ENCODE measurements at regions not wholly inside any gene's neighbourhood (a gene's known extent, or its start where the extent isn't known, plus 50 kb on each side); places are given as distances from the start of the nearest gene placed in this dataset.

- no peaks in the 10 kb centered on the region for H3K9me3 Mint-ChIP-seq (ENCODE audit: low read depth)
Observed at GRCh38 chr14:66137081-66137480, 349.1 kb upstream of the CCDC196 start.

GRCh38 chr14:66139432-66139831 is 346.7 kb upstream of the CCDC196 start:
- no peak overlapping the region for H3K4me3 Mint-ChIP-seq (ENCODE audit: unreplicated experiment)
- no peak overlapping the region for H3K27ac Mint-ChIP-seq (ENCODE audit: unreplicated experiment)
- TF ChIP-seq, protein P1, sequence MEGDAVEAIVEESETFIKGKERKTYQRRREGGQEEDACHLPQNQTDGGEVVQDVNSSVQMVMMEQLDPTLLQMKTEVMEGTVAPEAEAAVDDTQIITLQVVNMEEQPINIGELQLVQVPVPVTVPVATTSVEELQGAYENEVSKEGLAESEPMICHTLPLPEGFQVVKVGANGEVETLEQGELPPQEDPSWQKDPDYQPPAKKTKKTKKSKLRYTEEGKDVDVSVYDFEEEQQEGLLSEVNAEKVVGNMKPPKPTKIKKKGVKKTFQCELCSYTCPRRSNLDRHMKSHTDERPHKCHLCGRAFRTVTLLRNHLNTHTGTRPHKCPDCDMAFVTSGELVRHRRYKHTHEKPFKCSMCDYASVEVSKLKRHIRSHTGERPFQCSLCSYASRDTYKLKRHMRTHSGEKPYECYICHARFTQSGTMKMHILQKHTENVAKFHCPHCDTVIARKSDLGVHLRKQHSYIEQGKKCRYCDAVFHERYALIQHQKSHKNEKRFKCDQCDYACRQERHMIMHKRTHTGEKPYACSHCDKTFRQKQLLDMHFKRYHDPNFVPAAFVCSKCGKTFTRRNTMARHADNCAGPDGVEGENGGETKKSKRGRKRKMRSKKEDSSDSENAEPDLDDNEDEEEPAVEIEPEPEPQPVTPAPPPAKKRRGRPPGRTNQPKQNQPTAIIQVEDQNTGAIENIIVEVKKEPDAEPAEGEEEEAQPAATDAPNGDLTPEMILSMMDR (IDR thresholded peaks at IDR 0.05), result no peak
- no peaks in the 10 kb centered on the region for H3K9me3 Mint-ChIP-seq (ENCODE audit: low read depth)
- DNase-seq (ENCODE audit: low spot score), result no peak
- no peaks in the 10 kb centered on the region for H3K27me3 Mint-ChIP-seq (ENCODE audit: low read depth)
- no peaks in the 10 kb centered on the region for H3K36me3 Mint-ChIP-seq (ENCODE audit: low read depth)
- H3K4me1 Mint-ChIP-seq (ENCODE audit: low read depth), result no peaks in the 10 kb centered on the region

More at GRCh38 chr14:66137081-66137480, 349.1 kb upstream of the CCDC196 start:
- Mint-ChIP-seq H3K4me3 (ENCODE audit: unreplicated experiment) (no peak overlapping the region), H3K27me3 (ENCODE audit: low read depth) (no peaks in the 10 kb centered on the region), H3K27ac (ENCODE audit: unreplicated experiment) (no peak overlapping the region), H3K4me1 (ENCODE audit: low read depth) (no peaks in the 10 kb centered on the region), H3K36me3 (ENCODE audit: low read depth) (no peaks in the 10 kb centered on the region)
- TF ChIP-seq, protein P1 (IDR thresholded peaks at IDR 0.05), result no peak
- DNase-seq (ENCODE audit: low spot score), result no peak

- Mint-ChIP-seq H3K27me3 (ENCODE audit: low read depth) (no peaks in the 10 kb centered on the region), H3K9me3 (ENCODE audit: low read depth) (peaks cover 6% of the 10 kb centered on the region), H3K4me1 (ENCODE audit: low read depth) (no peaks in the 10 kb centered on the region), H3K4me3 (ENCODE audit: unreplicated experiment) (no peak overlapping the region), H3K36me3 (ENCODE audit: low read depth) (no peaks in the 10 kb centered on the region), H3K27ac (ENCODE audit: unreplicated experiment) (no peak overlapping the region)
- TF ChIP-seq, protein P1 (IDR thresholded peaks at IDR 0.05), result no peak
- no peak for DNase-seq (ENCODE audit: low spot score)
Observed at GRCh38 chr14:66140213-66140918, 345.8 kb upstream of the CCDC196 start.

- Mint-ChIP-seq H3K27ac (ENCODE audit: unreplicated experiment) (no peak overlapping the region), H3K36me3 (ENCODE audit: low read depth) (no peaks in the 10 kb centered on the region), H3K4me3 (ENCODE audit: unreplicated experiment) (no peak overlapping the region), H3K9me3 (ENCODE audit: low read depth) (peaks cover 10% of the 10 kb centered on the region), H3K4me1 (ENCODE audit: low read depth) (no peaks in the 10 kb centered on the region), H3K27me3 (ENCODE audit: low read depth) (no peaks in the 10 kb centered on the region)
- DNase-seq (ENCODE audit: low spot score), result no peak
- TF ChIP-seq, protein P1 (IDR thresholded peaks at IDR 0.05), result no peak
Observed at GRCh38 chr14:66140963-66141362, 345.2 kb upstream of the CCDC196 start.

DNA sequence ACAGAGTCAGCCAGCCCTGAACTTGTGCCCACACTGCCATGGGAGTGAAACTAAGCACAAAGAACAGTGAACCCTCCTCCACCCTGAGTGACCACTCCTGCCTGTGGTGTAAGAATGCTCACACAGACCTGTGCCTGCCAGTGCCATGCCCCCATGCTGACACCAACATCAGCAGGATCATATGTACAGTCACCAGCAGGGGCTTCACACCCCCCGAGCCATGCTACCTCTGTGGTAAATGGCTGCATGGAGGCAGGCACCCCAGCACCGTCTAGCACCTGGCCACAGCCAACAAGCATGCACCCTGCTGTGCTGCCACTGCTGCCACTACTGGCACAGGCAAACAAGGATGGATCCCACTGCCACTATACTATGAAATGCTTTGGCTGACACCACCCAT is 344.4 kb upstream of the CCDC196 start:
- Mint-ChIP-seq H3K27ac (ENCODE audit: unreplicated experiment) (no peak overlapping the region), H3K4me1 (ENCODE audit: low read depth) (no peaks in the 10 kb centered on the region), H3K36me3 (ENCODE audit: low read depth) (no peaks in the 10 kb centered on the region), H3K4me3 (ENCODE audit: unreplicated experiment) (no peak overlapping the region), H3K27me3 (ENCODE audit: low read depth) (no peaks in the 10 kb centered on the region), H3K9me3 (ENCODE audit: low read depth) (peaks cover 16% of the 10 kb centered on the region)
- TF ChIP-seq, protein P1 (IDR thresholded peaks at IDR 0.05), result no peak
- no peak for DNase-seq (ENCODE audit: low spot score)

Measured in chondrocyte (in vitro differentiated cells).